Activated CD4-positive, alpha-beta T cell treated with anti-CD3 and anti-CD28 coated beads for 36 hours (primary cell): ENCODE measurements at regions not wholly inside any gene's neighbourhood (a gene's known extent, or its start where the extent isn't known, plus 50 kb on each side); places are given as distances from the start of the nearest gene placed in this dataset.
"Not testable (repeated sequence)": the region's sequence is repeated elsewhere in the genome, so short reads cannot be mapped to it uniquely, and the experiment has no call there.

Experiments used
- ATAC-seq: fragments of 200-7000 bp; cut with Tn5 transposase; one replicate; pipeline ENCODE4 v1.10.0; 2021; ENCODE audit warnings: mild to moderate bottlenecking, moderate library complexity
- CTCF ChIA-PET: fragments of 350-600 bp; sonication (Branson Sonifier 250); formaldehyde crosslinking; loops from one replicate; lab custom pipeline; 2021; ENCODE audit warnings: antibody characterized with exemption; lab: Charles Lee
- POLR2A ChIA-PET: fragments of 350-600 bp; sonication (Branson Sonifier 250); formaldehyde crosslinking; loops from one replicate; lab custom pipeline; 2021; ENCODE audit warnings: antibody characterized with exemption, inconsistent platforms; lab: Charles Lee
- DNase-seq: peaks from one replicate; pipeline ENCODE4 v3.0.0-alpha.2; 2020
- H3K27ac Mint-ChIP-seq: one replicate; pipeline ENCODE4 v1.8.0; 2021; ENCODE audit warnings: mixed read lengths
- H3K27me3 Mint-ChIP-seq: one replicate; pipeline ENCODE4 v1.8.0; 2021; ENCODE audit warnings: mixed read lengths
- H3K36me3 Mint-ChIP-seq: one replicate; pipeline ENCODE4 v1.8.0; 2021; ENCODE audit warnings: low read depth, mixed read lengths
- H3K4me1 Mint-ChIP-seq: one replicate; pipeline ENCODE4 v1.8.0; 2021; ENCODE audit warnings: mixed read lengths
- H3K4me3 Mint-ChIP-seq: one replicate; pipeline ENCODE4 v1.8.0; 2021; ENCODE audit warnings: mild to moderate bottlenecking, moderate library complexity, mixed read lengths
- H3K9me3 Mint-ChIP-seq: one replicate; pipeline ENCODE4 v1.8.0; 2021; ENCODE audit warnings: low read depth, mixed read lengths
- intact Hi-C, 2 experiments: fragments of 100-400 bp; cut with DNase I in 1 of 2; cut with micrococcal nuclease in 1 of 2; formaldehyde crosslinking; loops; one replicate each; pipeline versions ENCODE4 v1.14.2 to v1.15.1; 2022 to 2024; cut with DNase I, micrococcal nuclease

DNA sequence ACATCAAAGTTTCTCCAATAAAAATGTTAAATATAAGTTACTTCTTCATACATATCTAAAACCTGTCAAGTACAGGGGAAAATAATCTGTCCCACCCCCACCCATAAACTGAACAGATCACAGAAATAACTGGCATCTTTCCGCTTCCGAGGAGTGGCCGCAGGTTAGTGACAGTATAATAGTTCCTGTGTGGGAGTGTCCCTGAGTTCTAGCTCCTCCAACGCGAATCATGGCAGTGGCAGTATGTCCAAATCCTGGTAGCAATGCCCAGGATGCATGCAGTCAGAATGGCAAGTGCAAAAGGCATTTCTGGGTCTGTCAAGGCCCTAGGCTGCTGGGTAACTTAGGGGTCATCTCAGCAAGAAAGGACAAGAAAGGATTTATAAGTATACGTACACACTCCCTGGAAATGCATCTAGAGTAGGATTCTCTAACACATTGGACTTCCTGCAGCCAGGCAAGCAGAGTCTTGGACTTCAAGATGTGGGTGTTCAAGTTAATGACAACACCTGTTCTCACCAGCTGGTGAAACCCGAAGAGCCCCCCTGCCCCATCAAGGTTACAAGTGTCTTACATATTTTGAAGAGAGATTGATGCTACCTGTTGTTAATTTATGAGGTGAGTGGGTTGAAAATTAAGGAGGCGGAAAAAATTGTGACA lies 94.4 kb upstream of the COL1A2 start:
- no peak overlapping the region for H3K27ac Mint-ChIP-seq
- H3K4me3 Mint-ChIP-seq, result no peak overlapping the region
- ChIA-PET POLR2A (no interaction called here), CTCF (interaction anchor here (0.7 kb wide), 3 partner anchors 94 to 1998 kb away, joined by 3 read pairs; no protein-coding TSS in a partner anchor)
- intact Hi-C loops, result no loop called here
- no peaks in the 10 kb centered on the region for H3K36me3 Mint-ChIP-seq
- DNase-seq (no peak), ATAC-seq (no peak)
- H3K4me1 Mint-ChIP-seq, result no peaks in the 10 kb centered on the region
- H3K27me3 Mint-ChIP-seq, result no peaks in the 10 kb centered on the region
- no peaks in the 10 kb centered on the region for H3K9me3 Mint-ChIP-seq

DNA sequence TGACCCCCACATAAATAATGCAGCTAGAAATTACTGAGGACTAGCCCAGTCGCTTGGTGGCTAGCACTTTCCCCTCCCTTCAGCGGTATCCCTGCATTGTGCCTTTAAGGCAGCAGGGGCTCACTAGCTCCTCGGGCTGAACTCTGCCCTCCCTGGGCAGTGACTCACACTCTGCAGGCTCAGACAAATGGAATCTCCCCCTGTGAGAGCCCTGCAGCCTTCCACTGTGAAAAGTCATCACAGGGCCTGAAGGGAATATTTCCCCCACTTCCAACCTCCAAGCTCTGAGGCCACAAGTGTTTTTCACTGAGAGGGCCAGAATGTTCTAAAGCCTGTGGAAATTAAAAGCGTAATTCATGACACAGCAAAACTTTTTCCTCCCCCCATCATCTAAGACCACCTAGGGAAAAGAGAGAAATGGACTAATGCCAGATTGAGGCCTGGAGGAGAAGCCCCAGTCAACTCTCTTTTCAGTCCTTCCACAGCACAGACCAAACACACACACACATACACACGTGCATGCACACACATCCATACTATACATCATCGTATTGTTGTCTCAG lies 93.6 kb upstream of the COL1A2 start:
- no peak overlapping the region for H3K27ac Mint-ChIP-seq
- DNase-seq (no peak), ATAC-seq (no peak)
- CTCF ChIA-PET, result no interaction called here
- POLR2A ChIA-PET, result no interaction called here
- intact Hi-C loops, result no loop called here
- no peaks in the 10 kb centered on the region for H3K36me3 Mint-ChIP-seq
- H3K4me1 Mint-ChIP-seq, result no peaks in the 10 kb centered on the region
- H3K4me3 Mint-ChIP-seq, result no peak overlapping the region
- H3K9me3 Mint-ChIP-seq, result no peaks in the 10 kb centered on the region
- H3K27me3 Mint-ChIP-seq, result no peaks in the 10 kb centered on the region

DNA sequence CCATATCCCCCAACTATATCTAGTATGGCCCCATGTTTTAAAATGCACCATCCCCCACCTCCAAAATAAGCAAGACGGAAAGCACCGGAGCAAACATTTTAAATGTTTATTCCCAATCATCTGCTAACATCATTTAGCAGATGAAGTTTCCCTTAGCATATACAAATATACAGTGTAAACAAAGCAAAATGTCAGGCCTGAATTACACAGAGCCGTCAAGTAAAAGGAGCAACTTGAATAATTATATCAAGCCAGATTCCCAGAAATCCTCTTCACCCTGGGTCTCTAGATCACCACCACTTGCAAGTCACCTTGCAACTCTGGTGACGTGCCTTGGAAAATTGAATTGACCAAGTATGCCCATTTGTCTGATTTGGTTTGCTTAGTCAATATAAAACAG lies 91.6 kb upstream of the COL1A2 start:
- Mint-ChIP-seq H3K4me3 (no peak overlapping the region), H3K27ac (no peak overlapping the region), H3K27me3 (no peaks in the 10 kb centered on the region), H3K36me3 (no peaks in the 10 kb centered on the region), H3K4me1 (no peaks in the 10 kb centered on the region), H3K9me3 (no peaks in the 10 kb centered on the region)
- DNase-seq (no peak), ATAC-seq (no peak)
- intact Hi-C loops, result no loop called here
- ChIA-PET CTCF (interaction anchor here (1.3 kb wide), 1 partner anchor 8 kb away, joined by 3 read pairs; no protein-coding TSS in a partner anchor), POLR2A (no interaction called here)

DNA sequence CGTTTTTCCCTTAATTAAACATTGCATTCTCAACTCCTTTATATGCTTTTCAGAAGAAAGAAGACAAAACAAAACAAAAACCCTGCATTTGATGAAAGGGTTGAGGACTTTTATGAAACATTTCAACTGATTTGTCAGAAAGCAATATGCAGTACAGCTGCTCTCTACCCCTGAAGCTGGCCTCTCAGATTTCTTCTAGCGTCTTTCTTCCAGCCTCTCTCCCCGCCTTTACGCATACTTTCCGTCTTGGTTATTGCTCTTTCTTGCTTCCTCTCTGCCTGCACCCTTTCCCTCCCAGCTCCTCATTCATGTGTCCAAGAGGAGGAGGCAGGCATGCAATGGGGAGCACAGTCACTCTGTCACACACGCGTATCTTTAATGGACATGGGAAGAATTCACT lies 91.0 kb upstream of the COL1A2 start:
- intact Hi-C loops, result no loop called here
- ATAC-seq (no peak), DNase-seq (no peak)
- H3K36me3 Mint-ChIP-seq, result no peaks in the 10 kb centered on the region
- H3K27me3 Mint-ChIP-seq, result no peaks in the 10 kb centered on the region
- no peak overlapping the region for H3K4me3 Mint-ChIP-seq
- no peaks in the 10 kb centered on the region for H3K4me1 Mint-ChIP-seq
- ChIA-PET POLR2A (no interaction called here), CTCF (interaction anchor here (1.3 kb wide), 1 partner anchor 8 kb away, joined by 3 read pairs; no protein-coding TSS in a partner anchor)
- H3K27ac Mint-ChIP-seq, result no peak overlapping the region
- no peaks in the 10 kb centered on the region for H3K9me3 Mint-ChIP-seq

DNA sequence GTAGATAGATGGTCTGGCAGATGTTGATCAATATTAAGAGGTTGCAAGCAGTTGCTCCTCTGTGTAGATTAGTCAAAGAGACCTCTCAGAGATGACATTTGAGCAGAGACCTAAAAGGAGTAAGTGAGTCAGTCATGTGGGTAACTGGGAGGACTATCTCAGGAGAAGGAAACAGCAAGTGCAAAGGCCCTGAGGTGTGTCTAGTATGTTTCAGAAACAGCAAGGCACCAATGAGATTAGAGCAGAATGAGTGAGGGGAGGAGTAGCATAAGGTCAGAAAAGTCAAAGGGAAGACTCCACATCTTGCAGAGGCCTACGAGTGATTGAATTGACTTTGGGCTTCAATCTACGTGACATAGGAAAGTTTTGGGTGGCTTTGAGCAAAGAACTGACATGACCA lies 89.8 kb upstream of the COL1A2 start:
- Mint-ChIP-seq H3K9me3 (no peaks in the 10 kb centered on the region), H3K4me1 (no peaks in the 10 kb centered on the region), H3K27me3 (peaks cover 5% of the 10 kb centered on the region), H3K4me3 (no peak overlapping the region), H3K36me3 (no peaks in the 10 kb centered on the region), H3K27ac (no peak overlapping the region)
- DNase-seq (no peak), ATAC-seq (no peak)
- intact Hi-C loops, result no loop called here
- CTCF ChIA-PET, result no interaction called here
- POLR2A ChIA-PET, result no interaction called here

DNA sequence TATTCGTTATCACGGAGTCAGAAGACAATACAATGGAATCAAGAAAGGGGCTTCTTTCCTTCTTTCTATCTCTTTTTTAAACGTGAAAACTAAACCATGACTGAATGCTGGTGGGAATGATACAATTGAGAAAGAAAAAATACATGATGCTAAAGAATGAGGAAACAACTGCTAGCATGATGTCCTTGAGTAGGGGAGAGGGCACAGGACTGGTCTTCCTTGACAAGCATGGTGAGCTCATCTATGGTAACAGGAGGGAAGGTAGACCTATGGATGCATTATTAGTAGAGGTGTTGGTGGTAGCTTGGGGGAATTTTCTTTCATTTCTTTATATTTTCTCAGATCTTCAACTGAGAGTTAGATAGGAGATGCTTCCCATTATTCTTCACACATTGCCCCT lies 88.9 kb upstream of the COL1A2 start:
- intact Hi-C loops, result no loop called here
- POLR2A ChIA-PET, result no interaction called here
- no peaks in the 10 kb centered on the region for H3K36me3 Mint-ChIP-seq

DNA sequence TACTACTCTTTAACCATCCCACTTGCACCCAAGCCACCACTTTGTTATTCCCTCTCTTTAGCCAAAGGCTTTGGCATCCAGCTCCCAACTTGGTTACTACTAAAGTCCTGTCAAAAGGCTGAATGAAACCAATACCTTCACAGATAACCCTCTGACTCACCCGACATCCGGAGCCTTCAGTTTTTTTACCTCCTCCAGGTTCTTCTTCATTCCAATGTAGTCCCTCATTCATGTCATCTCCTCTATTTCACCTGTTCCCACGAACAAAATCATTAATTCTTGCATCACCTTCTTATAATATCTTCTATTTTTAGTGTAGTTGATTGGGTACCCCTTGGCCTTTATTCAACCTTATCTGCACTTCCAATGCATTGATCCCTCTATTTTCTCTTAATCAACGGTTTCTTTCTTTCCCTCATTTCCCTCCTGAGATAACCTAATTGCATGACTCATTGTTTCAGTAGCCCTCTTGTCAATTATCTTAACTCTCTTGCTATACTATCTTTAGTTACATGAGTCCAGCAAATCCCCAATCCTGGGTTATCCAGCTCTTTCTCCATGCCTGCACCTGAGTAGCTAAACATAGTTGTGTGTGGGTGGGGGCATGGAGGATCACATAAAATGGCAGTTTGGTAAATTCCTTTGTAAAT lies 87.2 kb upstream of the COL1A2 start:
- CTCF ChIA-PET, result no interaction called here
- no peak for ATAC-seq
- Mint-ChIP-seq H3K36me3 (no peaks in the 10 kb centered on the region), H3K27ac (no peak overlapping the region), H3K4me1 (no peaks in the 10 kb centered on the region), H3K4me3 (no peak overlapping the region), H3K27me3 (peaks cover 5% of the 10 kb centered on the region), H3K9me3 (no peaks in the 10 kb centered on the region)
- POLR2A ChIA-PET, result no interaction called here
- no peak for DNase-seq
- intact Hi-C loops, result no loop called here

More for the DNA sequence above, 88.9 kb upstream of the COL1A2 start:
- no peak for DNase-seq
- H3K4me1 Mint-ChIP-seq, result no peaks in the 10 kb centered on the region
- no peak overlapping the region for H3K4me3 Mint-ChIP-seq
- H3K9me3 Mint-ChIP-seq, result no peaks in the 10 kb centered on the region
- H3K27me3 Mint-ChIP-seq, result peaks cover 5% of the 10 kb centered on the region
- H3K27ac Mint-ChIP-seq, result no peak overlapping the region
- ATAC-seq, result no peak
- CTCF ChIA-PET, result no interaction called here

DNA sequence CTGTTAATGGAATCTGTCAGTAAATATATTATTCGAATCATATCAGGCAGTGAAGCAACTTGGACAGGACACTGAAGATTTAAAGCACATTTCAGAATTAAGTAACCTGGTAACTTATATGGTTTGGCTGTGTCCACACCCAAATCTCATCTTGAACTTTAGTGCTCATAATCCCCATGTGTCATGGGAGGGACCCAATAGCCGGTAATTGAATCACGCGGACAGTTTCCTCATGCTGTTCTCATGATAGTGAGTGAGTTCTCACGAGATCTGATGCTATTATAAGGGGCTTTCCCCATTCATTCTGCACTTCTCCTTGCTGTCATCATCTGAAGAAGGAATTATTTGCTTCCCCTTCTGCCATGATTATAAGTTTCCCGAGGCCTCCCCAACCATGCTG lies 83.2 kb upstream of the COL1A2 start:
- intact Hi-C loops, result no loop called here
- ATAC-seq, result no peak
- Mint-ChIP-seq H3K36me3 (no peaks in the 10 kb centered on the region), H3K27me3 (peaks cover 5% of the 10 kb centered on the region), H3K9me3 (no peaks in the 10 kb centered on the region), H3K27ac (no peak overlapping the region), H3K4me3 (no peak overlapping the region), H3K4me1 (no peaks in the 10 kb centered on the region)
- POLR2A ChIA-PET, result no interaction called here
- no peak for DNase-seq
- CTCF ChIA-PET, result no interaction called here

DNA sequence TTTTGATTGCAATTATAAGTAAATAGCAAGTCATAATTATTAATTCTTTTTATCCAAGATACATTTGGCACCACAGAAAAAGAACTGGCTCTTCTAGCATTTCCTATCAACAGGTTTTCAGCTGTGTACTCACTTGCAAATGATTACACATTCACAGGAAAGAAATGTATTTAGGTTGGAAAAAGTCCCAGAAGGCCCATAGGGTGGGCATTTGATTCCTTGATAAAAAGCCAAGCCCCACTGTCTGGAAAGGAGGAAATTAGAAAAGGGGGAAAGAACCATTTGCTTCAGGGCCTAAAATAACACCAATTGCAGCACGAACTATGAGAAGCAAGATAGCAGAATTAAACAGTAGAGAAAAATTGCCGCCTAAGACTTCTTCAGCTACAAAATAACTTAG lies 80.8 kb upstream of the COL1A2 start:
- intact Hi-C loops, result no loop called here
- no peak for DNase-seq
- Mint-ChIP-seq H3K27me3 (peaks cover 7% of the 10 kb centered on the region), H3K36me3 (no peaks in the 10 kb centered on the region), H3K9me3 (no peaks in the 10 kb centered on the region), H3K4me3 (no peak overlapping the region), H3K27ac (no peak overlapping the region), H3K4me1 (no peaks in the 10 kb centered on the region)
- ATAC-seq, result no peak
- ChIA-PET CTCF (no interaction called here), POLR2A (no interaction called here)

DNA sequence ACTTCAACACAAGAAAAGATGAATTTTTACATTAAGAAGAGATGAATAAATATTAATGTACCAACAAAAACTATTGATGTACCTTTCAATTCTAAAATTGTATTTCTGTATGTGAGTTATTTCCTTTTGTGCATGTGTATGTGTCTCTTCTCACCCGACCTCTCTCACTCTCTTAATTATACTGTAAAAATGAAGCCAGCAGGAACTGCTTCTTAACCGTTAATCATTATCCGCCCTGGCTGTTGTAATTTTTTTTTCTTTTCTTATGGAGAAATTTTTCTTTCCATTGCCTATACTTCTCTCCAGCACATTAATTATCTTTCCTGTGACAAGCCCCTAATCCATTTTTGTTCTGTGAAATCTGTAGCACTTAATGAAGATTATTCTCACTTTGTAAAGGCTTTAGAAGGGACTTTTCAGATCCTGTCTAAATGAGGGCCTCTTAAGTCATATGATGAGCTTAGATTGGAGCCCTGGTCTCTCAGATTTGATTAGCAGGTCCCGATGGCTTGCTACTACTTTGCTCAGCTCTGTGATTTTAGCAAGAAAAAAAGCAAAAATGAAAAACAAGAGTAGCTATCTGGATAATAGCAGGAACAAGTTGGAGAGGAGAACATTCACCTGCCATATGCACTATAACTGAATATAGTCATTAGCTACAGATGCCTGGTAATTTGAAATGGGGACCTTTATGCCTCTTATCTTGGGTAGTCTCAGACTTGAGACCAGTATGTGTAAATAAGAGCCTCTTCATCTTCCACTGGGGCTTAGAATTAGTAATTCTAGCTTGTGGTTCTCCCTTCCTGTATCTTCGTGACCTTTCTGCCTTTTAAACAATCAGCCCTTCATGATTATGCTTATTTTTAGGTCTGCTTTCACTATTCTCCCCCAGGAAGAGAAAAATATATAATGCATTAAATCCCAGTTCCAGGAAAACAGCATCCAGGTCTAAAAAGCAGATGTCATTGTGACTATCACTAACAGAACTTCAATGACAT lies 80.0 kb upstream of the COL1A2 start:
- no peak overlapping the region for H3K4me3 Mint-ChIP-seq

DNA sequence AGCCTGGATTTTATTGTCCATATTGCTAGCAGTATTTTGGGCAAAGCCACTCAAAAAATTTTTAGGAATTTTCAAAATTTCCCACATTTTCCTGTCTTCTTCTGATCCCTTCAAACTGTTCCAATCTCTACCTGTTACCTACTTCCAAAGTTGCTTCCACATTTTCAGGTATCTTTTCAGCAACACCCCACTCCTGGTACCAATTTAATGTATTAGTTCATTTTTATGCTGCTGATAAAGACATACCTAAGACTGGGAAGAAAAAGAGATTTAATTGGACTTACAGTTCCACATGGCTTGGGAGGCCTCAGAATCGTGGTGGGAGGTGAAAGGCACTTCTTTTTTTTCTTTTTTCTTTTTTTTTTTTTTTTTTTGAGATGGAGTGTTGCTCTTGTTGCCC lies 73.6 kb upstream of the COL1A2 start:
- POLR2A ChIA-PET, result not testable (repeated sequence)

More for the DNA sequence above, 80.0 kb upstream of the COL1A2 start:
- no peak for ATAC-seq
- H3K4me1 Mint-ChIP-seq, result no peaks in the 10 kb centered on the region
- no peaks in the 10 kb centered on the region for H3K9me3 Mint-ChIP-seq
- no peak overlapping the region for H3K27ac Mint-ChIP-seq
- no peak for DNase-seq
- intact Hi-C loops, result no loop called here
- peaks cover 3% of the 10 kb centered on the region for H3K27me3 Mint-ChIP-seq
- ChIA-PET CTCF (no interaction called here), POLR2A (no interaction called here)
- no peaks in the 10 kb centered on the region for H3K36me3 Mint-ChIP-seq

More for the DNA sequence above, 73.6 kb upstream of the COL1A2 start:
- H3K27ac Mint-ChIP-seq, DNase-seq, H3K4me1 Mint-ChIP-seq, intact Hi-C loops, H3K36me3 Mint-ChIP-seq, ATAC-seq, H3K27me3 Mint-ChIP-seq, H3K4me3 Mint-ChIP-seq: not testable (repeated sequence)
- CTCF ChIA-PET, result interaction anchor here (0.6 kb wide), 1 partner anchor 111 kb away, joined by 3 read pairs; no protein-coding TSS in a partner anchor
- peaks cover 10% of the 10 kb centered on the region for H3K9me3 Mint-ChIP-seq
